Fibroblast of the aortic adventitia (primary cell): ENCODE measurements at regions not wholly inside any gene's neighbourhood (a gene's known extent, or its start where the extent isn't known, plus 50 kb on each side); places are given as distances from the start of the nearest gene placed in this dataset.

ENCODE experiments used
- DNase-seq: peaks from one replicate; pipeline ENCODE4 v3.0.0-alpha.2; 2010; ENCODE audit warnings: low read depth
- H3K4me3 ChIP-seq: 2 replicates; pipeline ENCODE4 v1.5.1; 2011; ENCODE audit warnings: low read depth, mild to moderate bottlenecking, control low read depth, low read length, moderate library complexity
- TF ChIP-seq, protein P1 (sequence below): IDR thresholded peaks from 2 replicates; pipeline ENCODE4 v1.5.1; 2011; ENCODE audit warnings: mild to moderate bottlenecking, low read length, control low read depth, inconsistent platforms; ENCODE audit not compliant: insufficient read depth

GRCh38 chr7:45973725-45974532, 52.9 kb upstream of the IGFBP3 start:
- DNase-seq: no peak
- TF ChIP-seq, protein P1, sequence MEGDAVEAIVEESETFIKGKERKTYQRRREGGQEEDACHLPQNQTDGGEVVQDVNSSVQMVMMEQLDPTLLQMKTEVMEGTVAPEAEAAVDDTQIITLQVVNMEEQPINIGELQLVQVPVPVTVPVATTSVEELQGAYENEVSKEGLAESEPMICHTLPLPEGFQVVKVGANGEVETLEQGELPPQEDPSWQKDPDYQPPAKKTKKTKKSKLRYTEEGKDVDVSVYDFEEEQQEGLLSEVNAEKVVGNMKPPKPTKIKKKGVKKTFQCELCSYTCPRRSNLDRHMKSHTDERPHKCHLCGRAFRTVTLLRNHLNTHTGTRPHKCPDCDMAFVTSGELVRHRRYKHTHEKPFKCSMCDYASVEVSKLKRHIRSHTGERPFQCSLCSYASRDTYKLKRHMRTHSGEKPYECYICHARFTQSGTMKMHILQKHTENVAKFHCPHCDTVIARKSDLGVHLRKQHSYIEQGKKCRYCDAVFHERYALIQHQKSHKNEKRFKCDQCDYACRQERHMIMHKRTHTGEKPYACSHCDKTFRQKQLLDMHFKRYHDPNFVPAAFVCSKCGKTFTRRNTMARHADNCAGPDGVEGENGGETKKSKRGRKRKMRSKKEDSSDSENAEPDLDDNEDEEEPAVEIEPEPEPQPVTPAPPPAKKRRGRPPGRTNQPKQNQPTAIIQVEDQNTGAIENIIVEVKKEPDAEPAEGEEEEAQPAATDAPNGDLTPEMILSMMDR: no peak
- H3K4me3 ChIP-seq: no peak overlapping the region

DNA sequence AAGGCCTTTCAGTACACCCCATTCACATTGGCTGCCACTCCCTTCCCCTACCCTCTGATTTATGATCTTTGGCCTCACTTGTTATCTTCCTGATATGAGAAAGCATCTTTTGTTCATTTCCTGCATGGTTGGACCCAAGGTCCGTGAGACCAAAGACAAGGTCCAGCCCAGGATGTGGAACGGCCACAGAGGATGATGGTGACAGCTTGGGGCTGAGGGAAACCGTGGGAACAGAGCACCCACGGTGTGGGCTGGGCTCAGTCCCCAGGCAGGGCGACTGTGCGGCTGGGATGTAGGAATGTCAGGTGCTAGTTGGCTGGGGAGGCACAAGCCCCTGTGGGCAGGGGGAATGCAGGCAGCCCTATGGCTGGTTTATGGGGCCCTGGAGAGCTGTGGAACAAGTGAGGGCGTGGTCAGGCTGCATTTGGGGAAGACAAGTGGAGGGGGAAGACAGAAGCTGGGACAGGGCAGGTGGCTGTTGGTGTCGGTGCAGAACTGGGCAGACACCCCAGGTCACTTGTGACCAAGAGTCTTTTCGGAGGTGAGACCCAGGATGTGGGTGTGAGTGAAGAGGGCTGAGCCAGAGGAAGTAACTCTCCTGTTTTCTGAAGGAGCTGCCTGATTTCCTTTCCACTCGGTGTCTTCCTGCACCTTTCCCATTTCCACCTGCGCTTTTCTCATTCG, 51.7 kb upstream of the IGFBP3 start:
- H3K4me3 ChIP-seq: no peak overlapping the region
- DNase-seq: no peak

GRCh38 chr7:45971661-45972175, 50.6 kb upstream of the IGFBP3 start:
- no peak overlapping the region for H3K4me3 ChIP-seq
- TF ChIP-seq, protein P1: no peak
- no peak for DNase-seq

More for the DNA sequence above, 51.7 kb upstream of the IGFBP3 start:
- TF ChIP-seq, protein P1: no peak

GRCh38 chr7:45971171-45971570, 50.1 kb upstream of the IGFBP3 start:
- no peak overlapping the region for H3K4me3 ChIP-seq
- TF ChIP-seq, protein P1: no peak
- DNase-seq: no peak
